HG03175 (cell line): ENCODE measurements at regions not wholly inside any gene's neighbourhood (a gene's known extent, or its start where the extent isn't known, plus 50 kb on each side); places are given as distances from the start of the nearest gene placed in this dataset.
A peak's percentile ranks its signal among the peaks of the same experiment; 100 is the strongest.
"Not testable (repeated sequence)": the region's sequence is repeated elsewhere in the genome, so short reads cannot be mapped to it uniquely, and the experiment has no call there.

Experiments used
- ATAC-seq: cut with Tn5 transposase; IDR thresholded peaks from one replicate; pipeline ENCODE4 v1.9.1; 2021; ENCODE audit warnings: mild to moderate bottlenecking, moderate library complexity; ENCODE audit not compliant: unreplicated experiment

DNA sequence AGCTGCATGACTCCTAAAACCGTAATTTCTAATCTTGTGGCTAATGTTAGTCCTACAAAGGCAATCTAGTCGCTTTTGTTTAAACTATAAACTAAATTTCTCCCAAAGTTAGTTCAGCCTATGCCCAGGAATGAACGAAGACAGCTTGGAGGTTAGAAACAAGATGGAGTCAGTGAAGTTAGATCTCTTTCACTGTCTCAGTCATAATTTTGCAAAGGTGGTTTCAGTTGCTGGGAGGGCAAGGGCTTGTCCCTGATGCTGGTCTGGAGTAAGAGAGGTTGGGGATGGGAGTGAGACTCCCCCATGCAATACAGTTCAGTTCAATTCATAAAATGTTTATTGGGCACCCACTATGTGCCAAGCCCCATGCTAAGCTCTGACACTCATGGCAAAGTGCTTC, 362.1 kb downstream of the TYW1 start:
- ATAC-seq = not testable (repeated sequence)

GRCh38 chr7:67359900-67360299, 363.3 kb downstream of the TYW1 start:
- ATAC-seq = no peak

- ATAC-seq = no peak
Measured at GRCh38 chr7:67361150-67361549, 364.5 kb downstream of the TYW1 start.

GRCh38 chr7:67364441-67365017, 367.9 kb downstream of the TYW1 start:
- ATAC-seq = no peak

DNA sequence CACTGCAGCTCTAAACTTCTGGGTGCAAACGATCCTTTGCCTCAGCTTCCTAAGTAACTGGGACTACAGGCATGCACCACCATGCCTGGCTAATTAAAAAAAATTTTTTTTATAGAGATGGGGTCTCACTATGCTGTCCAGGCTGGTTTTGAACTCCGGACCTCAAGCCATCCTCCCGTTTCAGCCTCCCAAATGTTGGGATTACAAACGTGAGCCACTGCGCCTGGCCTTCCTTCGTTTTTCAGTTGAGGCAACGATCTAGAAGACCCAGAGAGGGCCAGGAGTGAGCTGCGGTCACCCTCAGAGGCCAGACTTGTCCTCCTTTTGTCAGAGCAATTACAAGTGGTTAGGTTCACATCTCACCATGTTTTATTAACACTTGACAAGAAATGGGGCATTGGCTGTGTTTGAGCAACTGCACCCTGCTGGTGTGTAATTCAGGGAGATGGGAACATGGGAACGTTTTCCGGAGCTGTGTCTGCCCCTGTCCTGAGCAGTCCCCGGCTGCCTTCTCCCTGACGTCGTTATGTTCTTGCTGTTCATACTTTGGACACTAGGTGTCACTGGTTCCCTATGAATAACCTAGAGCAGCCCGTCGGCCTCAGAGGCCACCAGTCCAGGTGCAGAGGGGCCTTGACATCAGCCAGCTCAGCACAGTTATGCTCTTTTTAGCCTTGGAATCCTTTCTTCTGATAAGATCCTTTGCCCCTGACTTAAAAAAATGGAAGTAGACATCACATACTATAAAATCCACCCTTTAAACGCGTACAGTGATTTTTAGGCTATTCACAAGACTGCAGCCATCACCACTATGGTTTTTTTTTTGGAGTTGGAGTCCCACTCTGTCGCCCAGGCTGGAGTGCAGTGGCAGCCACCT, 375.0 kb downstream of the TYW1 start:
- ATAC-seq = peak; percentile 93

GRCh38 chr7:67373389-67373788, 376.8 kb downstream of the TYW1 start:
- ATAC-seq = not testable (repeated sequence)

DNA sequence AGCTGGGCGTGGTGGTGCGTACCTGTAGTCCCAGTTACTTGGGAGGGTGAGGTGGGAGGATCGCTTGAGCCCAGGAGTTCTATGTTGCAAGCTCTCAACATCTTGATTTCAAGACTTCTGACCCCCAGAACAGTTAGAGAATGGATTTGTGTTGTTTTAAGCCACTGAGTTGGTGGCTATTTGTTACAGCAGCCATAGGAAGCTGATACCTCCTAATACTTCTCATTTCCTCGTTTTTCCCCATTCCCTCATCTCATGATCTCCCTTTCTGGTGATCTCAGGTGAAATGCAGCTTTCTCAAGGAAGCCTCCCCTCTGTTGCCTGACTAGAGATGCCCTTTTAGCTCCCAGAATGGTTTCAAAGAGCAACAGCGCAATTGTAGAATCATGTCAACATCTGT, 378.8 kb downstream of the TYW1 start:
- ATAC-seq = no peak

DNA sequence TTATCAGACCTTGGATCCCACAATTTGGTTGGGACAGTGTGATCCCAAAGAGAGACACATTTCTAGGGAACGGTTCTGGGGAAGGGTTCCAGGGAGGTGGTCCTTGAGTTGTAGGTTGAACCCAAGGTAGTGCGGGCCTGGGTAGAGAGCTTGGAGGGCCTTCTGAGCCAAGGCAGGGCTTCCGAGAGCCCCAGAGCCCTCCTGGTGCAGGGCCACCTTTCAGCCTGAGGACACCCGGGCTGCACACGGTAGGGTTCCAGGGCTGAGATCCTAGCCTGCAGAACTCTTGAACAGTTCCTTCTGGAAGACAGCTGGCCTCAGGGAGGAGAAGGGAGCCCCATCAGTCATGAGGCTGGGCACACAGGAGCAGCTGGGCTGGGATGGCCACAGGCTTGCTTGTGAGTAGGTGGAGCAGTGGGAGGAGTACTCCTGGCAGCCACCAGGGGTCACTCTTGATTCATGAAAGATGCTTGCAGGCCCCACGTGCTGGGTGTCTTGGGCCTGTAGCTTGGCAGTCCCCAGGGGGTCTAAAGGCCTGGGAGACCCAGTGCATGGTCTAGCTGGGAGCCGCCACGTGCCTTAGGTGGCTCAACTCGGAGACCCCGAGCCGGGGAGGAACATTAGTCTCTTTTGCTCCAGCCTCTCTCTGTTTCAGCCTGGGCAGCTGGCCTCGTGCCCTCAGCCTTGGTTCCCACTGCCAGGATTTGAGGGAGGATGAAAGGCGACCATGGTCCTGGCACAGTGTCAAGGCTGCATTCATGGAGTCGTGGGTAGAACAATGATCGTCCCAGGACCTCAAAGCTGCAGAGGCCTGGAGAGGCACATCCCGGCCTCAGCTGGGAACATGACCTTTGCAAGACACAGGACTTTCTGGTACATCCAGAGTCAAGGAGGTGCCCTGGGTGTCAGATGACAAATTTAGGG, 381.6 kb downstream of the TYW1 start:
- peak; percentile 90 for ATAC-seq

GRCh38 chr7:67380326-67380725, 383.7 kb downstream of the TYW1 start:
- ATAC-seq = no peak

GRCh38 chr7:67380858-67381257, 384.2 kb downstream of the TYW1 start:
- no peak for ATAC-seq

DNA sequence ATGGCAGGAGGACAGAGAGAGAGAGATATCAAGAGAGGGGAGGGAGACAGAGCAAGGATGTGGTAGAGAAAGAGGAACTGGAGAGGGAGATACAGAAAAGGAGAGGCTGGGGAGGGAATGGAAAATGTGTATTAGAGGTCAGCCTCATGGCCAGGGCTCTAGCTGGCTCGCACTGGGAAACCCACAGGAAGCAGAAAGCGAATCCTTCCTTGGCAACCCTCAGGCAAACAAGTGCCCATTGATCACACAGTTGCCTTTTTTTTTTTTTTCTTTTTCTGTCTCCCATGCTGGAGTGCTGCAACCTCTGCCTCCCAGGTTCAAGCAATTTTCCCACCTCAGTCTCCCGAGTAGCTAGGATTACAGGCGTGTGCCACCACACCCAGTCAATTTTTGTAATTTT, 391.2 kb downstream of the TYW1 start:
- ATAC-seq = no peak

DNA sequence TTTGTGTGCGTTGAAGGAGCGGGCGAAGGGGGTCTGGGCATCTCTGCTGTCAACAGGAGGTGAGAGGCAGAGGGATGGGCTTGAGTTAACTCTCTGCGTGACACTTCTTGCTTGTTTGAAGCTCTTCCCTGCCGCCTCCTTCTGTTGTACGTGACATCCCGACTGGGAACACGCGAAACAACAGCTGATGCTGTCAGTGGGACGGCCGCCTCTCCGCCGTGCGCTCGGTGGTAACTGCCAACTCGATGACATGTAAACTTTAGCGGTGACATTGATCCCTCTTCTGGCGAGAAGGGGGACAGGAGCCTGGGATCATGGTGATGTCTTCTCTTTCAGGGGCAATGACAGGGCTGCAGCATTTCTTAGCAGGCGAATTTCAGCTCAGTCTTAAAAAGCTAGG, 394.5 kb downstream of the TYW1 start:
- ATAC-seq = no peak

DNA sequence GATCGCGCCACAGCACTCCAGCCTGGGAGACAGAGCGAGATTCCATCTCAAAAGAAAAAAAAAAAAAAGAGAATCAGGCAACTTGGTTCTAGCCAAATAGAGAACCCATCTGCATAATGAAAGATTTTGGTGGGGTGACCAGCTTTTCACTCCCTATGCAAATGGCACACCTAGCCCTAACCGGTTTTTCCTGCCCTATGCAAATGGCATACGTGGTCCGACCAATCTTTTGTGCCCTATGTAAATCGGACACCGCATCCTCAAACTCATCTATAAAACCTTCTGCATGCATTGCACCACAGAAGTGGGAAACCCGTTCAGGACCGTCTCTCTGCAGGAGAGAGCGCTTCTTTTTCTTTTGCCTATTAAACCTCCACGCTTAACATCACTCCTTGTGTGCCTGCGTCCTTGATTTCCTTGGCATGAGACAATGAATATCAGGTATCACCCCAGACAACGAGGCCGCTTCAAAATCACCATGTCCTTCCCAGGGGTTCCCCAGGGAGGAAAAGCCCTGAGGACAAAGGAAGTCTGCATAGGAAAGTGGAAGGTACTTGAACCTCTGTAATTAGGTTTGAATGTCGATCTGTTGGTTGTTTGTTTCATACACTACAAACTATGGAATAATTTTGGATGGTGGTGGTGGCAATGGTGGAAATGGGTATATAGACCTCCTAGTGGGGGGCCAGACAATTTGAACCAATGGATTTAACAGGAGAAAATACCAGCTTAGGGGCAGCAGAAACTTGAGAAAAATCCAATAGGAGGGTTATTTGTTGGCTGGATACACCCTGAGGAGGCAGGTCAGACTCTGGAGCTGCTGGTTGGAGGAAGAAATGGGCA, 396.2 kb downstream of the TYW1 start:
- no peak for ATAC-seq

GRCh38 chr7:67393903-67394302, 397.3 kb downstream of the TYW1 start:
- ATAC-seq = no peak

DNA sequence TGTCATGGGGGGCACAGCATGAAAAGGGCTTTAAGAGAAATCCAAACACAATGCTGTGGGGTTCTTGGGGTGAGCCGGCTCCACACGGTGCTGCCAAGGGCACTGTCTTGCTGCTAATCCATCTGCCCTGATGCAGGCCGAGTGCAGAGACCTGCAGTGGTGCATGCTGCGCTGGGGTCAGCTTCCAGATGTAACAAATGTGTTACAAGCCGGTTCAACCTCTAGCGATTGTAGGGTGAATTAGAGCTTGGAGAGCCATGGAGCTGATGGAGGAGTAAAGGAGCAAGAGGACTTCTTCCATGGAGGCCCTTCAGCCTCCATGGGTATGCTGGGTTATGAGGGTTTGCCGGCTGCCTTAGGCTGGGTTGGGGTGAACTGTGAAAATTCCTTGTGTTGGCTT, 402.3 kb downstream of the TYW1 start:
- no peak for ATAC-seq

DNA sequence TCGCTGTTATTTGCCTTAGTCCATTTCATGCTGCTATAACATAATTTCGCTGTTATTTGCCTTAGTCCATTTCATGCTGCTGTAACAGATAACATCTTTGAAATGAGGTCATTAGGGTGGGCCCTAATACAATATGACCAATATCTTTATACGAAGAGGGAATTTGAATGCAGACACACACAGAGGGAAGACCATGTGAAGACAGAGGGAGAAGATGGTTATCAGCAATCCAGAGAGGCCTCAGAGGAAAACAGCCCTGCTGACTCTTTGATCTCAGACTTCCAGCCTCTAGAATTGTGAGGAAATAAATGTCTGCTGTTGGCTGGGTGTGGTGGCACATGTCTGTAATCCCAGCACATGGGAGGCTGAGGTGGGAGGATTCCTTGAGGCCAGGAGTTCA, 404.9 kb downstream of the TYW1 start:
- no peak for ATAC-seq

DNA sequence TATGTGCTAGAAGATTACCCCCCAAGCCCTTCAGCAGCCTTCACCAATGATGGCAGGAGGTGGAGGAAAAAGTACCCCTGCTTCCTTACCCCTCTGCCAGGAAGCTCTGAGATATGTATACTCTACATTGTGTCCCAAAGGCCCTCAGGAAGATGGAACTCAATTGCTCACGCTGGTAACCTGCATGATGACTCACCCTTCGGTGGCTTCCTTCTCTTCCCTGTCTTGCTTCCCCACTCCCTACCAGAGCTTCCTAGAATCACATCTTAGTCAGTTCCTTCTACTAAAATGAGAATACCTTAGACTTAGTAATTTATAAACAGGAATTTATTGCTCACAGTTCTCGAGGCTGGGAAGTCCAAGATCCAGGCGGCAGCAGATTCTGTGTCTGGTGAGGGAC, 405.6 kb downstream of the TYW1 start:
- ATAC-seq = no peak

DNA sequence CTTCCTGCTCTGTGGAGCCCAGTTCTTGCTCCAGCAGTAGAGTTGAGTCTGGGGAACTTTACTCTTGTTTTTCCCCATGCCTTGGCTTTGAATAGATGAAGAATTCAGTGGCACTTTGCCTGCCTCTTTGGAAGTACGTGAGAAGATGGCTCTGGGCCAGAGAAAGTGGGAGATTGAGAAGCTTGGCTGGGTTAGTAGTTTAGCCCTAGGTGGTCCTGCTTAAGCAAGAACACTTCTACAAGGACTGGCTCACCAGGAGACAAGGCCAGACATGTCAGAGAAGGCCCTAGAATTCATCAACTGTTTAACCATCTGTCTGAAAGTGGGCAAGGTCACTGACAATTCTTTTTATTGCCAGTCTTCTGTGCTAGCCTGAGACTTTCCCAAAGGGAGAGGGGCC, 410.3 kb downstream of the TYW1 start:
- no peak for ATAC-seq

- no peak for ATAC-seq
Measured at GRCh38 chr7:67407392-67408071, 410.9 kb downstream of the TYW1 start.

DNA sequence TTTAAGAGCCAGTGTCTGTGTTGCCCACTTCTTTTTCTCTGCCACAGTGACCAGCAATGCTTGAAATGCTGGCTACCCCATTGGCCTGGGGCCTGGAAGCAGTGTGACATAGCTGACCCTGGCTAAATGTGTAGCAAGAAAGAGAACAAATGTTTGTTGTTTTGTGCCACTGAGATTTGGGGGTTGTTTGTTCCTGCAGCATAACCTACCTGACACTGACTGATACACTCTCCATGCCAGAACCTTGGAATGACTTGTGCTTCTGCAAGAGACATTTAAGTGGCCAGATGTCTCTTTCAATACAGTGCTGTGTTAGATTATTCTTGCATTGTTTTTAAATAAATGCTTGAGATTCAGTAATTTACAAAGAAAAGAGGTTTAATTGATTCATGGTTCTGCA, 411.5 kb downstream of the TYW1 start:
- no peak for ATAC-seq
